Left cardiac atrium (tissue), 4 donors: ENCODE measurements at regions not wholly inside any gene's neighbourhood (a gene's known extent, or its start where the extent isn't known, plus 50 kb on each side); places are given as distances from the start of the nearest gene placed in this dataset.
A peak's percentile ranks its signal among the peaks of the same experiment; 100 is the strongest.
"Not testable (repeated sequence)": the region's sequence is repeated elsewhere in the genome, so short reads cannot be mapped to it uniquely, and the experiment has no call there.

Experiments
- ATAC-seq, 2 donors: fragments of 200-7000 bp; cut with Tn5 transposase; one replicate each; pipeline ENCODE4 v1.9.1; 2020; ENCODE audit warnings: mild to moderate bottlenecking in 2 of 2, moderate library complexity in 2 of 2
- DNase-seq: peaks from one replicate; pipeline ENCODE4 v3.0.0-alpha.2; 2020
- intact Hi-C, 2 donors: fragments of 100-400 bp; cut with DNase I; formaldehyde crosslinking; loops; one replicate each; pipeline versions ENCODE4 v1.14.1 to v1.15.1; 2022 to 2023
- donor health status: DM: no; HTN: yes; CAD: no.
- donor health status: DM: no; HTN: yes; CAD: no; lungs with severe emphysema.
- donor health status: DM: yes; HTN: yes; CAD: no.
- donor health status: Dilated cardiomyopathy.

- DNase-seq (no peak), ATAC-seq (no peak)
- intact Hi-C loops = no loop called here
Measured at GRCh38 chr13:65310663-65311328, 1919.3 kb downstream of the PCDH9 start.

GRCh38 chr13:65309906-65310305 lies 1920.2 kb downstream of the PCDH9 start:
- no peak for ATAC-seq
- DNase-seq = no peak
- intact Hi-C loops = no loop called here

GRCh38 chr13:65308729-65309128 lies 1921.4 kb downstream of the PCDH9 start:
- DNase-seq, intact Hi-C loops, ATAC-seq: not testable (repeated sequence)

- ATAC-seq = no peak
- intact Hi-C loops = no loop called here
- DNase-seq = no peak
Measured at GRCh38 chr13:65307056-65307455, 1923.1 kb downstream of the PCDH9 start.

GRCh38 chr13:65302691-65303090 lies 1927.4 kb downstream of the PCDH9 start:
- no peak for ATAC-seq
- intact Hi-C loops = no loop called here
- no peak for DNase-seq

- DNase-seq (no peak), ATAC-seq (no peak)
- intact Hi-C loops = no loop called here
Measured at GRCh38 chr13:65301506-65301905, 1928.6 kb downstream of the PCDH9 start.

- ATAC-seq = no peak
- no peak for DNase-seq
- intact Hi-C loops = no loop called here
Measured at GRCh38 chr13:65300220-65300619, 1929.9 kb downstream of the PCDH9 start.

- intact Hi-C loops = no loop called here
- DNase-seq = no peak
- no peak for ATAC-seq
Measured at GRCh38 chr13:65293530-65294198, 1936.5 kb downstream of the PCDH9 start.

GRCh38 chr13:65292488-65292901 lies 1937.6 kb downstream of the PCDH9 start:
- DNase-seq (peak; percentile 17), ATAC-seq (peak in 1 of 2 donors; percentile 89)
- intact Hi-C loops = no loop called here

- ATAC-seq (no peak), DNase-seq (no peak)
- intact Hi-C loops = no loop called here
Measured at GRCh38 chr13:65287405-65287804, 1942.7 kb downstream of the PCDH9 start.

- intact Hi-C loops = no loop called here
- DNase-seq (no peak), ATAC-seq (no peak)
Measured at GRCh38 chr13:65275838-65276630, 1954.1 kb downstream of the PCDH9 start.

GRCh38 chr13:65275108-65275507 lies 1955.0 kb downstream of the PCDH9 start:
- no peak for DNase-seq
- no peak for ATAC-seq
- intact Hi-C loops = no loop called here

- intact Hi-C loops, ATAC-seq, DNase-seq: not testable (repeated sequence)
Measured at GRCh38 chr13:65273811-65274420, 1956.2 kb downstream of the PCDH9 start.

- DNase-seq (no peak), ATAC-seq (no peak)
- intact Hi-C loops = no loop called here
Measured at GRCh38 chr13:65268009-65268408, 1962.1 kb downstream of the PCDH9 start.

- intact Hi-C loops = no loop called here
- no peak for ATAC-seq
- DNase-seq = no peak
Measured at GRCh38 chr13:65265988-65266387, 1964.1 kb downstream of the PCDH9 start.

- no peak for DNase-seq
- intact Hi-C loops = no loop called here
- ATAC-seq = no peak
Measured at GRCh38 chr13:65264066-65264465, 1966.1 kb downstream of the PCDH9 start.

GRCh38 chr13:65260946-65261891 lies 1968.9 kb downstream of the PCDH9 start:
- ATAC-seq (no peak), DNase-seq (no peak)
- intact Hi-C loops = no loop called here

GRCh38 chr13:65240773-65241172 lies 1989.4 kb downstream of the PCDH9 start:
- intact Hi-C loops = no loop called here
- ATAC-seq (no peak), DNase-seq (no peak)
